GM12892 (cell line): ENCODE measurements at regions not wholly inside any gene's neighbourhood (a gene's known extent, or its start where the extent isn't known, plus 50 kb on each side); places are given as distances from the start of the nearest gene placed in this dataset.

Source experiments
- DNase-seq: peaks from one replicate; pipeline ENCODE4 v3.0.0; 2011; ENCODE audit not compliant: insufficient read length
- FAIRE-seq: peaks from 2 replicates; lab custom pipeline; 2011; peaks lifted over from hg19 to GRCh38; lab: Jason Lieb, UNC
- POLR2A ChIP-seq: IDR thresholded peaks from 2 replicates; pipeline ENCODE4 v1.6.1; 2011; ENCODE audit warnings: low read depth, low read length, control low read depth
- POLR2AphosphoS5 ChIP-seq: IDR thresholded peaks from 2 replicates; pipeline ENCODE4 v1.6.1; 2011; ENCODE audit warnings: low read depth, low read length, control low read depth
- TAF1 ChIP-seq: IDR thresholded peaks from 2 replicates; pipeline ENCODE4 v1.6.1; 2011; ENCODE audit warnings: low read depth, mild to moderate bottlenecking, control low read depth, low read length, borderline replicate concordance

DNA sequence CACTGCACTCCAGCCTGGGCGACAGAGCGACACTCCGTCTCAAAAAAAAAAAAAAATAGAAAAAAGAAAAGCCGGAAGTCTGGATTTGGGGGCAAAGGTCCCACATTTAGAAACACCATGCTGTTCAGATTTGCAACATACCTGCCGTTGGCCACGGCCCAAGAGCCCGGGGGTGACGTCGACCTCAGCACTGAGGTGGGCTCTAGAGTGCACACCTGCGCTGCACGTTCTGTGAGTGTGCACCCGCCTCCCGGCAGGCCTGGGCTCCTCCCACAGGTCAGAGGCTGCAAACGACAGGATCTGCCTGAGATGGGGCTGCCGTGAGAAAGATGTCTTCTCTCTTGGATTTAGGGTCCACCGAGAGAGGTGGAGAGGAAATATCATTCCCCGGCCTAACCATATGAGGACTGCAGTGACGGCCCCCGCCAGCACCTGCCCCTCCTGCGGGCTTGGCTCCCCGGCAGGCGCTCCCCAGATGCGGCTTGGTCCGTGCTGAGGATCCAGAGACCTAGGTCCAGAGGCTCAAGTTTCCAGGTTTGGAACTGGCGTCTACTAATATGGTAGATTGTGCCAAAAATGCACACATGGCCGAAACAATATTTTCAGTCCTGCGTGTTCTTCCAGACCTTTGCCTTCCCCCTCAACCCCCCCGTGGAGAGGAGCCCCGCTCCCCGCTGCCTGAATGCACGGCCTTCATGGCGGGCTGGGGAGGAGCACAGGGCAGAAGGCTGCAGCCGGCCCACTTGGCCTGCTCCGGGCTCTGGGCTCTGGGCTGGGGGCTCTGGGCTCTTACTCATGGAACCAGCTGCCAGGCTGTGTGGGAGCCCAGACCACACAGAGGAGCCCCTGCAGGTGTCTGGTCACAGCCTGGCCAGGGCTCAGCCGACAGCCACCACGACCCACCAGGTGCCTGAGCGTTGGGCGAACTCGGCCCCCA, 58.8 kb upstream of the FBRSL1 start:
- no peak for FAIRE-seq
- TF ChIP-seq POLR2A (no peak), TAF1 (no peak), POLR2AphosphoS5 (no peak)
- DNase-seq = no peak

DNA sequence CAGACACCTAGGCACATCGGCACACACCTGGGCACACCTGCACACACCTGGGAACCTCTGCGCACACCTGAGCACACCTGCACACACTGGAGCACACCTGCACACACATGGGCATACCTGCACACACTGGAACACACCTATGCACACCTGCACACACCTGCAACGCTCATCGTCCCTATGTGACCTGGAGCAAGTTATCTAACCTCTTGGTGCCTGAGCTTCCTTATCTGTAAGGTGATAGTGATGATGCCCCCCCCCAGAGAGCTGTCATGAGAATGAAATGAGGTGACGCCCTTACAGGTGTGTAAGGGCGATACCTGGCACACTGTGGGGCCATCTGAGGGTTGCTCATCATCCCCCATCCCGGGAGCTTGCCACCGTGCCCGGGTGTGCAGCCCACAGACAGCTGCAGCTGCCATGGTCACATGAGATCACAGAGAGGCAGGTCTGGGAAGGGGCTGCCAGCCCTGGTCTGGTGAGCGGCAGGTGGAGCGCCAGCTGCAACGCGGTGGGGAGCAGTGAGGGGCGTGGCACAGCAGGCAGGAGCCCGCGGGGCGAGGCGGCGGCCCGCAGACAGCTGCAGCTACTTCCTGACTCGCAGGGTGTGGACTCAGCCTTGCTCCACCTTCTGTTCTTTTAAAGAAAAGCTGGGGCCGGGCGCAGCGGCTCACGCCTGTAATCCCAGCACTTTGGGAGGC, 59.9 kb upstream of the FBRSL1 start:
- FAIRE-seq (no peak), DNase-seq (peak; percentile 70)
- no peak for TF ChIP-seq POLR2AphosphoS5
- no peak for TF ChIP-seq TAF1
- no peak for TF ChIP-seq POLR2A

DNA sequence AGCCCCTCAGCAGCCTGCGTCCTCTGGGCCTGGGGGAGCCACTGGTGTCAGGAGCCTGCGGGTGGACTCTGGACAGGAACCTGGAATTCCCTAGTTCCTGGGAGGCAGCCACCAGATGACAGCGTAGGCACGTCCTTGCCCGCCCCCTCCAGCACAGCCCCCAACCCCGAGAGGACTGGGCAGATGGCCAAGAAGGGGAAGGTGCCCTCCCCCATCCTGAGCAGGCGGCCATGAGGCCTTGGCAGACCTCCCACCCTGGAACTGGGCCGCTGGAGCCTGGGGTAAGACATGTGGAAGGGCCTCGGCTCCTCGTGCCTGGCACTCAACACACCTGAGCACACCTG, 60.4 kb upstream of the FBRSL1 start:
- DNase-seq (no peak), FAIRE-seq (no peak)

DNA sequence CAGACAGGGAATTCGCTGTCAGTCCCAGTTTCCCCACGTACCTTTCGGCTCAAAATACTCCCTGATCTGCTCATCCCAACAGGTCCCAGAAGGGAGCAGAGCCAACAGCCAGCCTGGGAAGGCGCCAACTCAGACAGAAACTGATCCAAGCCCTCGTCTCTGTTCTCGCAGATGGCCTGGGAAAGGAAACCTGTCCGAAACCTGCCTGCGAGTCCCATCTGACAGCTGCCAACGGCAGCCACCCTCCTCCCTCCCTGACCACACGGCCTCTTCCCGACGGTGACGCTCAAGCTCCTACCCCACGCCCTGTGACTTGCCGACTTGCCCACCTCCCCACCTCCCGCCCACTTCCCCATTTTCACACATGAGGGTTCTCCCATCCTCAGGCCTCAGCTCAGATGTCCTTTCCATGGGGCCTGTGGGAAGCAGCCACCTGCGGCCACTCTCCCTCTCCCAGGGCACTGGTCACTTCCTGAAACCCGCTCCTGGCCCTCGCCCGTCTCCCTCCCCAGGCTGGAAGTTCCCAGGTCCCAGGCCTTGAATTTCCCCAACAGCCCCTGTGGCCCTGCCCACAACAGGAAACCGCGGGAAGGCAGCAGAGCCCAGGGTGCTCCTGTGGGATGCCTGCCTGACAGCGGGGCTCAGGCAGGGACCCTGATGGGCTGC, 60.9 kb upstream of the FBRSL1 start:
- DNase-seq (no peak), FAIRE-seq (no peak)
- TF ChIP-seq POLR2AphosphoS5 (no peak), POLR2A (no peak), TAF1 (no peak)

More for the DNA sequence above, 60.4 kb upstream of the FBRSL1 start:
- no peak for TF ChIP-seq TAF1
- no peak for TF ChIP-seq POLR2AphosphoS5
- TF ChIP-seq POLR2A = no peak

DNA sequence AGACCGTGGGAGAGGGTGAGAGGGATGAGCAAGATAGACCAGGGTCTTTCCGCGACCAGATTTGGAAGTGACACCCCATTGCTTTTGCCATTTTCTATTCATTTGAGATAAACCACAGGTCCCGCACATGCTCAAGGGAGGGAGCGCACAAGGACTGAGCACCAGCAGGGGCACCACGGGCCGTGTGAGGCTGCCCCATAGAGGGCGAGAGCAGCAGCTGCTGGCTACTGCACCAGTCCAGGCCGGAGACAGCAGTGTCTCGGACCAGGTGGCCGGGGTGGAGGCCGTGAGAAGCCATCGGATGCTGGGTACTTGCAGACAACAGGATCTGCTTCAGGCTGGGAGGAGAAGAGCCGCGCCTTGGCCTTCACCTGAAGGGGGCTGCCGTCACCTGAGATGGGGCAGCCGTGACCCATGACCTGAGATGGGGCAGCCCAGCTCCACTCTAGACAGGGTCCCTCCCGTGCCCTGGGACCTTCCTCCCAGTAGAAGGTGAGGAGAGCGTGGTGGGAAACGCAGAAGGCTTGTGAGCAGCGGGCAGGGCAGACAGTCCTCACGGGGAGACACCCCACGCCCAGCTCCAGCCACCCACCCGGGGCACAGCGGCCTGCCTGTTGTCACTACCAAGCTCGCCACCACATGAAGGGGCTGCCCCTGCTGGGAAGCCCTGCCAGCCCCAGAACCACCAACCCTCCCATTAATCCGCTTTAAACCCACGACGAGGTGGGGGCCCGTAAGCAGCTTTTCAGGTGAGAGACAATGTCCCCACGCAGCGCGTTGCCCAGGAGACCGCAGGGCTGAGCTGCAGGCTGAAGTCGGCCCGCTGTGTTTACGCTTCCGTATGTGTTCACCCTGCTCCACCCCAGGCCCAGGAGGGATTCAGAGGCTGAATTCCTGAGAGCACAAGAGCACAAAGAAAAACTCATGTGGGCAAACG, 61.7 kb upstream of the FBRSL1 start:
- TF ChIP-seq POLR2A (no peak), POLR2AphosphoS5 (no peak), TAF1 (no peak)
- no peak for FAIRE-seq
- no peak for DNase-seq

DNA sequence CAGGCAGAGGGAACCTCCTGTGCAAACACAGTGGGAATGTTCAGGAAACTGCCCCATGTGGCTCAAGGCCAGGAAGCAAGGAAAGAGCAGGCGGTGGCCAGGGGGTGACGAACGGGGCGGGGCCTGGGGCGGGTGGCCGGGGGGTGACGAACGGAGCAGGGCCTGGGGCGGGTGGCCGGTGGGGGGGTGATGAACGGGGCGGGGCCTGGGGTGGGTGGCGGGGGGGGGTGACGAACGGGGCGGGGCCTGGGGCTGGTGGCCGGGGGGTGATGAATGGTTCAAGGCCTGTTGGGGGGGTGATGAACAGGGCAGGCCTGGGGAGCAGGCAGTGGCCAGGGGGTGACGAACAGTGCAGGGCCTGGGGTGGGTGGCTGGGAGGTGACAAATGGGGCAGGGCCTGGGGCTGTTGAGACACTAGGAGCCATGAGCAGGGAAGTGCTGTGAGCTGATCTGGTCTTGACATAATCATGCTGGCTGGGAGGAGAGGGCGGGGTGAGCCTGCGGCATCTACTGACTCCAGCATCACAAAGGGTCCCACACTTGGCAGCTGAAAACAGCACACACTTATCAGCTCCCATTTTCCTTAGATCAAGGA, 62.7 kb upstream of the FBRSL1 start:
- FAIRE-seq = no peak
- no peak for DNase-seq
- TF ChIP-seq TAF1 (no peak), POLR2A (no peak), POLR2AphosphoS5 (no peak)

DNA sequence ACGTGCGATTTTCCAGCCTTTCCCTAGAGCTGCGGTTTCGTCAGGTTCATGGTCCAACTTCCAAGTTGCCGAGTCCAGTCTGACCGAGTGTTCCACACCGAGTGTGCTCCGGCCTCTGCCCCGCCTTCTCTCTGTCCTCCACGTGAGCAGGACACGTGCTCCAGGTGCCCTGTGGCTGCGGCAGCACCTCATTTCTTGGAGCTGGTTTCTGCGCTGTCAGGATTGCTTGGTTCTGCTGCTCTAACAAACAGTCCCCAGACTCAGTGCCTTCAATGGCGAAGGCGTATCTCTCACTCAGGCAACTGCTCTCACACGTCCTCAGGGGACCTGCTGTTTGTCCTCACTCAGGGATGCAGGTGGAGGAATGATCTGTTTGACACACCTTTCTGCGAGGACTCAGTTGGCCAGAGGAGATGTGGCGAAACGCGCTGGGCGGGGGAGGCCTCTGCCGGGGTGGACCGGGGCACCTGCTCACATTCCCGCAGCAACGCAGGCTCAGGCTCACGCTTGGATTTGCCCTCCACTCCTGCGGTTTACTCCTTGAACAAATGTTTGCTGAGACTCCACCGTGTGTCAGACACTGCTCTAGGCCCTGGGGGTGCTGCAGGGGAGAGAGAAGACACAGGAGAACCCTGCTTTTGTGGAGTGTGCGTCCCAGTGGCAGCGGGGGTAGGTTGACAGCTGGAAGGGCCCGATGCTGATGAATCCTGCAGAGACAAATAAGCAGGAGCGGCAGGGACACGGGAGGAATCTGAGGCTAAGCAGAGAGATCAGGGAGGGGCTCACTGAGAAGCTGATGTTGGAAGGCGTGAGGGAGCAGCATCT, 63.4 kb upstream of the FBRSL1 start:
- TF ChIP-seq TAF1 = no peak
- no peak for TF ChIP-seq POLR2AphosphoS5
- TF ChIP-seq POLR2A = no peak
- no peak for FAIRE-seq
- DNase-seq = no peak

DNA sequence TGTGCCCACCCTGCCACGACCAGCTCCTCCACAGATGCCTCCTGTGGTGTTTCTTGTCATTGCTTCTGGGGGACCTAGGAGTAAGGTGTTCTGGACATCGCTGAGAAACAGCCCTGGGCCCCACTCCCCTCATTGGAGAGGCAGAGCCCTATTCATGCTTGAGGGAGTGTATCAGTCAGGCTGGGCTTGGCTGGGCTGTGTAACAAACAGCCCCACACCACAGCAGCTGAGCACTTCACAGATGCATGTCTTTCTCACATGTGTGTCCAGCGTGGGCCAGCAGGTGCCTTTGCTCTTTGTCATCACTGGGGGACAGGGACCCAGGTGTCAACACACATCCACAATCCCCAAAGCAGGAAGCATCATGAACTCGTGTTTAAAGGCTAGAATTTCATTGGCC, 65.1 kb upstream of the FBRSL1 start:
- FAIRE-seq (no peak), DNase-seq (no peak)

DNA sequence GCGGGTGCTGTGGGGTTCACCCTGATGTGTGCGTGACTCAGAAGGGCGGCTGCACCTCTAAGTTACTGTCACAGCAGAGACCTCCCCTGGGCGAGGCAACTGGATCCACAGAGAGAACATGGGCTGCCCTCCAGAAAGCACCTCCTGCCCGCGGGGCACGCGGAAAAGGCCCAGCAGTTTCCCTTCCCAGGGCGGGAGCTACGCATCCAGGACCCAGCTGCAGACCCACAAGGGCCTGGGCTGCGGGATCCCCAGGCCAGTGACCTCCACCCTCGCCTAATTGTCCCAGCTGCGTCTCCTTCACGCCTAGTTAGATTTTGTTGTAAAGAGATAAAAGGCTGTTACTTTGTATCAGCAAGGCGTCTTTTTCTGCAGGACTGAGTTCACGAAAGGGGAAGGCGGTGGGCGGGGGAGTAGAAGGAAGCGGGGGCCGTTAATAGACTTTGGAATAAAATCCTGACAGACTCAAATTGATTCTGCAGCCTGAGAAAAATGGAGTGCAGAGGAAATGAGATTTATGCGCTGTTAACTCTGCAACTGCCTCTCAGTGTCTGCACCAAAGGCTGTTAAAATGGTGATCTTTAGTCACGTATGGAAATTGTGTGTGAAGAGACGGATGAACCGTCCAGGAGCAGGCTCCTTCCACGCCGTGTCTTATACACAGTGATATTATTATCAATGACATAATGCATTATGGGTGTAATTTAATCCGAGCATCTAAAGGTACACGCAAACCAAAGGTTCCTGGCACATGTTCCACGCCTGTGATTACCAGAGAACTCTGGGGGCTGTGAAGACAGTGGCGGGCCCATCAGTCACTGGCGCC, 65.9 kb upstream of the FBRSL1 start:
- TF ChIP-seq POLR2AphosphoS5 (no peak), TAF1 (no peak), POLR2A (no peak)
- DNase-seq (no peak), FAIRE-seq (no peak)

More for the DNA sequence above, 65.1 kb upstream of the FBRSL1 start:
- no peak for TF ChIP-seq POLR2A
